ENCODE measurements at regions not wholly inside any gene's neighbourhood (a gene's known extent, or its start where the extent isn't known, plus 50 kb on each side); places are given as distances from the start of the nearest gene placed in this dataset.

DNA sequence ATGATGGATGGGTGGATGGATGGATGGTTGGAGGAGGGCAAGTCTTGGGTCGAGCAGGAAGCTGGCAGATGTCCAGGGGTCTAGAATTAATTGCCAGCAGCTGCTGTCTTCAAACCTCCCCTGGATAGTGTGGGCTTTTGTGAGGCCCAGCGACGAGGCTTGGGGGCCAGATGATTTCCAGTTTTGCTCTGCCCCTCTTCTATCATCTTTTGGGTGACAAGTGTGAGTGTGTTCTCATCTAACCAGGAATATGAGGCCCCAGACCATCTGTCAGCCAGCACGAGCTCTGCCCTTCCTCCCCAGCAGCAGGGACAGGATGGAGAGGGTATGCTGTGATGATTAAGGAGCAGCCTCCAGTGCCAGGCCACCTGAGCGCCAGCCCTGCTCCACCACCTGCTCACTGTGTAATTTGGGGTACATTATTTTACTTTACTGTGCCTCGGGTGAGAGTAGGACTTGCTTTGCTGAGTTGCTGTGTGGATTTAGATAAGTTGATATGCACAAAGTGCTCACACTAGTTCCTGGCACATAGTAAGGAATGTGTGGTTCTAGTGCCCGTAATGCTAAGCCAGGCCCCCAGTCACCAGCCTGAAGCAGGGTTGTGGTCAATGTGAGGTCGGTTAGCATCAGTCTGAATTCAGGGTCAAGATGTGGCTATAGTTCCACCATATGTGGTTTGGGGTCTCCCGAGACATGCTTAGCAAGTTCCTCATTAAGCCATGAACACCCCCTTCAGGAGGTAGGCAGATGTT, 251.1 kb downstream of the CYP26B1 start (continued):
- TF ChIP-seq, protein P1, sequence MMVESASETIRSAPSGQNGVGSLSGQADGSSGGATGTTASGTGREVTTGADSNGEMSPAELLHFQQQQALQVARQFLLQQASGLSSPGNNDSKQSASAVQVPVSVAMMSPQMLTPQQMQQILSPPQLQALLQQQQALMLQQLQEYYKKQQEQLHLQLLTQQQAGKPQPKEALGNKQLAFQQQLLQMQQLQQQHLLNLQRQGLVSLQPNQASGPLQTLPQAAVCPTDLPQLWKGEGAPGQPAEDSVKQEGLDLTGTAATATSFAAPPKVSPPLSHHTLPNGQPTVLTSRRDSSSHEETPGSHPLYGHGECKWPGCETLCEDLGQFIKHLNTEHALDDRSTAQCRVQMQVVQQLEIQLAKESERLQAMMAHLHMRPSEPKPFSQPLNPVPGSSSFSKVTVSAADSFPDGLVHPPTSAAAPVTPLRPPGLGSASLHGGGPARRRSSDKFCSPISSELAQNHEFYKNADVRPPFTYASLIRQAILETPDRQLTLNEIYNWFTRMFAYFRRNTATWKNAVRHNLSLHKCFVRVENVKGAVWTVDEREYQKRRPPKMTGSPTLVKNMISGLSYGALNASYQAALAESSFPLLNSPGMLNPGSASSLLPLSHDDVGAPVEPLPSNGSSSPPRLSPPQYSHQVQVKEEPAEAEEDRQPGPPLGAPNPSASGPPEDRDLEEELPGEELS (CRISPR knock-in tag; IDR thresholded peaks at IDR 0.05; ENCODE audit: borderline replicate concordance) = no peak
- TF ChIP-seq, protein P2, sequence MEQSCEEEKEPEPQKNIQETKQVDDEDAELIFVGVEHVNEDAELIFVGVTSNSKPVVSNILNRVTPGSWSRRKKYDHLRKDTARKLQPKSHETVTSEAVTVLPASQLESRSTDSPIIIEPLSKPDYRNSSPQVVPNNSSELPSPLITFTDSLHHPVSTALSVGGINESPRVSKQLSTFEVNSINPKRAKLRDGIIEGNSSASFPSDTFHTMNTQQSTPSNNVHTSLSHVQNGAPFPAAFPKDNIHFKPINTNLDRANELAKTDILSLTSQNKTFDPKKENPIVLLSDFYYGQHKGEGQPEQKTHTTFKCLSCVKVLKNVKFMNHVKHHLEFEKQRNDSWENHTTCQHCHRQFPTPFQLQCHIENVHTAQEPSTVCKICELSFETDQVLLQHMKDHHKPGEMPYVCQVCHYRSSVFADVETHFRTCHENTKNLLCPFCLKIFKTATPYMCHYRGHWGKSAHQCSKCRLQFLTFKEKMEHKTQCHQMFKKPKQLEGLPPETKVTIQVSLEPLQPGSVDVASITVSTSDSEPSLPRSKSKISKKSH (CRISPR knock-in tag; IDR thresholded peaks at IDR 0.05) = no peak
- TF ChIP-seq ZNF134 (CRISPR knock-in tag; conservative IDR thresholded peaks at IDR 0.05) (no peak), POU5F1 (IDR thresholded peaks at IDR 0.05; ENCODE audit: borderline replicate concordance, low read depth, low read length, partially characterized antibody) (no peak), POLR3A (IDR thresholded peaks at IDR 0.05; ENCODE audit: borderline replicate concordance, extremely low read depth, insufficient read depth, insufficient read length) (no peak)

Data from K562 (cell line).